Fibroblast of pulmonary artery (primary cell): ENCODE measurements at regions not wholly inside any gene's neighbourhood (a gene's known extent, or its start where the extent isn't known, plus 50 kb on each side); places are given as distances from the start of the nearest gene placed in this dataset.

Source experiments
- DNase-seq: peaks from one replicate; pipeline ENCODE4 v3.0.0-alpha.2; 2010; ENCODE audit warnings: low read depth
- H3K4me3 ChIP-seq: replicated peaks from 2 replicates; pipeline ENCODE4 v1.5.1; 2011; ENCODE audit warnings: low read depth, mild to moderate bottlenecking, control low read depth, low read length, moderate library complexity
- TF ChIP-seq, protein P1 (sequence below): IDR thresholded peaks from 2 replicates; pipeline ENCODE4 v1.5.1; 2011; ENCODE audit warnings: mild to moderate bottlenecking, control low read depth, low read length, inconsistent platforms; ENCODE audit errors: missing control alignments

DNA sequence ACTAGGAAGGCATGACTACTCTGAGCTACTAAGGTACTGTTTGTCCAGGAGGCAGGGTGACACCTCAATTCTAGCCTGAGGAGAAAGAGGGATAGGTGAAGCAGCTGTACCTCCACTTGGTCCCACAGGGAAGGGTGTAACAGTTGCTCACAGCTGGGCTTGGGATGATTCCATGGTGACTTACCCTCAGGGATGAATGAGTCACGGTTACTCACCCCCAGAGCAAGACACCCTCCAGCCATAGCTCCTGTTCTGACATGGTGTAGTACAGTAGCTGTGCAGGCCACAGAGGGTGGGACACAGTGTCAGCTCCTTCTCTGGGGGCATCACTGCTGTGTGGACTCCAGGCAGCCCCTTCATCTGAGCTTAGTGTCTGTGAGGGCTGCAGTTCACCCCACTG is 868.6 kb upstream of the SEMA6D start:
- no peak overlapping the region for H3K4me3 ChIP-seq
- DNase-seq: peak; percentile 1
- TF ChIP-seq, protein P1, sequence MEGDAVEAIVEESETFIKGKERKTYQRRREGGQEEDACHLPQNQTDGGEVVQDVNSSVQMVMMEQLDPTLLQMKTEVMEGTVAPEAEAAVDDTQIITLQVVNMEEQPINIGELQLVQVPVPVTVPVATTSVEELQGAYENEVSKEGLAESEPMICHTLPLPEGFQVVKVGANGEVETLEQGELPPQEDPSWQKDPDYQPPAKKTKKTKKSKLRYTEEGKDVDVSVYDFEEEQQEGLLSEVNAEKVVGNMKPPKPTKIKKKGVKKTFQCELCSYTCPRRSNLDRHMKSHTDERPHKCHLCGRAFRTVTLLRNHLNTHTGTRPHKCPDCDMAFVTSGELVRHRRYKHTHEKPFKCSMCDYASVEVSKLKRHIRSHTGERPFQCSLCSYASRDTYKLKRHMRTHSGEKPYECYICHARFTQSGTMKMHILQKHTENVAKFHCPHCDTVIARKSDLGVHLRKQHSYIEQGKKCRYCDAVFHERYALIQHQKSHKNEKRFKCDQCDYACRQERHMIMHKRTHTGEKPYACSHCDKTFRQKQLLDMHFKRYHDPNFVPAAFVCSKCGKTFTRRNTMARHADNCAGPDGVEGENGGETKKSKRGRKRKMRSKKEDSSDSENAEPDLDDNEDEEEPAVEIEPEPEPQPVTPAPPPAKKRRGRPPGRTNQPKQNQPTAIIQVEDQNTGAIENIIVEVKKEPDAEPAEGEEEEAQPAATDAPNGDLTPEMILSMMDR: no peak

DNA sequence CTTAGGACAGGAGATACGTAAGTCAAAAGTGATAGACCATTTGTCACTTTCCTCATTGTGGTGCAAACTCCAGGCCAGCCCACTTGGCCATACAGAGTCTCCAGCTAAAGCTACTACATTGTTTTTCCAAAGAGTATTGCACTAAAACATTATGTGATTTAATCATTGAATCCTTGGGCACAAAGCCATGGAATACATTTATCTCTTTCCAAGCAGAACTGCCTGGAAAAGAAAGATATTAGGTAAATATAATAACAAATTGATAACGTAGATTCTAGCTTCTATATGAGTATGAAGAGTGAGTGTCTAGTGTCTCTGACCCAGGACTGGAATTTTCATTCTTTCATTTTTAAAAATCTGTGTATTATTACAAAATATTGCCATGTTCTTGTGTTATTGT is 863.7 kb upstream of the SEMA6D start:
- H3K4me3 ChIP-seq: no peak overlapping the region
- TF ChIP-seq, protein P1: no peak
- DNase-seq: no peak

DNA sequence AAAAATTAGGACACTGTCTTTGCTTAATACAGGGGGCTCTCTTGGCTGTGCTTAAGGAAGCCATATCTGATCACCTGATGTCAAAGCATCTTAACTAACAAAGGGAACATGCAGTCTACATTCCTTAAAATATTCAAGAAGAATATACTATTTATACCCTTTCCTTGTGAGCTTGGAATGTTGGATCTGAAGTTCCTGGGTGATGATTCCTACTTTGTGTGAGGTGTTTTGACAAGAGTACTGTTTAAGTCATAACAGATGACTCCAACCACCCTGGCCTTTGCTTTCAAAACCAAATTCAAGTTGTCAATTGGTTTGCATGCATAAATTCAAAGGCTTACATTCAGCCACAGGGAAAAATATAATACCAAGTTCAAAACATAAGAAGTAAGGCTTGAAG is 862.7 kb upstream of the SEMA6D start:
- DNase-seq: no peak
- TF ChIP-seq, protein P1: no peak
- H3K4me3 ChIP-seq: no peak overlapping the region

DNA sequence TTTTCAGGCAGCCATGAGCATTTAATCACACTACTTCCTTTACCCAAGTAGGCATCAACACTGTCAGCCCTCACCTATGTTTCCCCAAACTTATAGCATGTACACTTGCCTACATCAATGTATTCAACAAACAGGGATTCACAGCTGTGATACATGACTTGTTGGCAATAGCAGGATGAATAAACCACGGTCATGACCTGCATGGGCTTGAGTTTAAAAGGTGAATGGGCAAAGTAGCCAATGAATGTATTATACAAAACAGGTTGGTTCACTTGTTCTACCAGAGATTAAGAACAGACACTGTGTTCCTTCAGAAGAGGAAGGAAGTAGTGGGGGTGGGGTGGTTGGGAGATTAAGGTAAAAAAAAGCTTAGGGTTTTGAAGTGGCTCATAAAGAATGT is 861.9 kb upstream of the SEMA6D start:
- no peak overlapping the region for H3K4me3 ChIP-seq
- TF ChIP-seq, protein P1: no peak
- no peak for DNase-seq

DNA sequence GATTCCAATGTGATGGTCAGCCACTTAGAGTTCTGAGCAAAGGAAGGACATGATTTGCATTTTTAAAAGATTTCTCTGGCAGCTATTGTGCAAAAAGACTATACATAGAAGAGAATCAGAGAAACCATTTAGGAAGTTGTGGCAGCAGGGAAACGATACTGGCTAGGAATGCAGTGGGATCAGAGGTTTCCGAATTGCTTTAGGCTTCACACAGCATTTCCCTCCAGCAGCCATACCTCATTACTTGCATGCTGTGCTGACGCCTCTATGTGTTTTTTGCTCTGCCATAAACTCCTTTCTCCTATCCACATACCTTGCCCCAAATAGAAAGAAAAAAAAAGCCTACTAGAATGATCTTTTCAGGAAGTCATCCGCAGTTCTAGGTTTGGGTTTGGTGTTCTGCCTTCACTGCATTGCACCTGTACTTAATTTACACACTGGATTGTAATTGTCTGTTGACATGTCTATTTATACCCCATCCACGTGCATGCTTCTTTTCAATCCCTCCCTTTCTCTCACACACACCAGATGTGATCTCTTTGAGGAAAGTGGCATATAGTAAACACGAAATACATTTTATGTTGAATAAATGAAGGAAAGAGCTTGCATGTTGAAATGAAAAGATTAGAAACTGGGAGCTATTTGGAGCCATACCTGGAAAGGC is 860.3 kb upstream of the SEMA6D start:
- TF ChIP-seq, protein P1: no peak
- DNase-seq: no peak
- H3K4me3 ChIP-seq: no peak overlapping the region

DNA sequence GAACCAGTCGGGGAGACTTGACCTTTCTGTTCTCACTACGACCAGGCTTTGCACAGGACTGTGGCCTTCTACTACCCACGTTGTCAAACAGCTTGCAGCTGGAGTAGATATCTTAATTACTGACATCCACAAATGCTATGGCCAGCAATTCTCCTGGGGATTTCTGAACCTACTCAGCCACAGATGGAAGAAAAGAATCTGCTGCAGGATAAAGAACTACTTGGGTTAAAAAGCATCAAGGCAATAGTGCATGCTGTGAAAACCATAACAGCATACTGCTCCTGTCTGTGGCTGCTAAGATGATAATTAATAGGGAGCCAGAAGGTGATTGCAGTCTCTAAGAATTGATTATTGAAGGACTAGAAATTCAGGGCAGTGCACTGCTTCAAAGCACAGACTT is 859.2 kb upstream of the SEMA6D start:
- no peak for DNase-seq
- no peak overlapping the region for H3K4me3 ChIP-seq
- TF ChIP-seq, protein P1: no peak

DNA sequence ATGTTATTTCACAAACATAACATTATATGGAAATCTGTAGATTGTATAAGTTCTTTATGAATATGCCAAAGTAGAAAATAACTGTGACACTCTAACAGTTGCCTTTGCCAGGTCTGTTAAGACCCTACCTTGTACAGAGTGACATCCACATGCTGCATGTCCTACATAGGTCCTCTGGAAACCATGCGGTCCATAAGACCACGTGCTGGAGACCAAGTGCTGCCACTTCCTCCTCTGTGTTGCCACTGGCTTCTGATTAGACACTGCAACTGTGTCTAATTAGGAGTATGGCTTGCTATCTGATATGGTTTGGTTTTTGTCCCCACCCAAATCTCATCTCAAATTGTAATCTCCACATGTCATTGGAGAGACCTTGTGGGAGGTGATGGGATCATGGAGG is 855.5 kb upstream of the SEMA6D start:
- H3K4me3 ChIP-seq: no peak overlapping the region
- DNase-seq: no peak
- TF ChIP-seq, protein P1: no peak
